HCT116 (cell line): ENCODE measurements at regions not wholly inside any gene's neighbourhood (a gene's known extent, or its start where the extent isn't known, plus 50 kb on each side); places are given as distances from the start of the nearest gene placed in this dataset.

ENCODE experiments used
- ATAC-seq: fragments of 200-7000 bp; cut with Tn5 transposase; 2 replicates; pipeline ENCODE4 v1.9.1; 2020; ENCODE audit warnings: mild to moderate bottlenecking, moderate library complexity
- BruUV-seq: library from RNA; stranded (reverse); fragments of 400-500 nt; replicated peaks from 2 replicates; lab custom pipeline; 2021; lab: Mats Ljungman, UMichigan
- CTCF ChIA-PET: fragments of 300-600 bp; sonication (Branson Sonifier 250); formaldehyde crosslinking; loops from one replicate; lab custom pipeline; 2021; ENCODE audit warnings: antibody characterized with exemption; lab: Charles Lee
- POLR2A ChIA-PET: fragments of 300-600, 350-600 bp; sonication (Branson Sonifier 250); formaldehyde crosslinking; loops from one replicate; lab custom pipeline; 2021; ENCODE audit warnings: antibody characterized with exemption; lab: Charles Lee
- RAD21 ChIA-PET, 2 experiments: fragments of 300-600 bp; sonication (Branson Sonifier 250); formaldehyde crosslinking; loops; one replicate each; lab custom pipeline; 2023; ENCODE audit warnings: low total read pairs in 2 of 2; ENCODE audit not compliant: uncharacterized antibody in 2 of 2, unreplicated experiment in 2 of 2, low non-redundant PET in 1 of 2; lab: Charles Lee
- DNase-seq: peaks from one replicate; pipeline ENCODE4 v3.0.0-alpha.2; 2010; ENCODE audit warnings: low read depth, low spot score
- H2AFZ ChIP-seq: fragments of 200-600 bp; shearing (Covaris generic), sonication (generic); 2 replicates; pipeline ENCODE4 v1.6.1; 2017; ENCODE audit warnings: low read depth, mixed run types, mixed read lengths, antibody characterized with exemption, low read length; ENCODE audit not compliant: poor library complexity, severe bottlenecking
- H3K27ac ChIP-seq: 2 replicates; pipeline ENCODE4 v1.5.1; 2012; ENCODE audit warnings: low read depth, low read length
- H3K27me3 ChIP-seq: fragments of 200-600 bp; sonication (generic); 2 replicates; pipeline ENCODE4 v1.6.1; 2016; ENCODE audit warnings: mixed run types, low read length, mixed read lengths; ENCODE audit not compliant: insufficient read depth
- H3K36me3 ChIP-seq, 2 experiments: fragments of 200-500 bp in 1 of 2; fragments of 200-600 bp in 1 of 2; sonication (Bioruptor generic) in 1 of 2; sonication (generic) in 1 of 2; 2 replicates each; pipeline versions ENCODE4 v1.5.1 to v1.6.1; 2014 to 2016; ENCODE audit warnings: low read length in 2 of 2, inconsistent platforms in 1 of 2, mixed read lengths in 1 of 2, mixed run types in 1 of 2; ENCODE audit not compliant: insufficient read depth in 2 of 2, control insufficient read depth in 1 of 2
- H3K4me1 ChIP-seq, 2 experiments: fragments of 200-600 bp in 1 of 2; sonication (generic) in 1 of 2; 2 replicates each; pipeline versions ENCODE4 v1.5.1 to v1.6.1; 2012 to 2017; ENCODE audit warnings: low read length in 2 of 2, inconsistent platforms in 1 of 2, mild to moderate bottlenecking in 1 of 2, mixed read lengths in 1 of 2, mixed run types in 1 of 2, moderate library complexity in 1 of 2; ENCODE audit not compliant: insufficient read depth in 2 of 2, control insufficient read depth in 1 of 2
- H3K4me2 ChIP-seq: fragments of 200-600 bp; sonication (generic); 2 replicates; pipeline ENCODE4 v1.6.1; 2017; ENCODE audit warnings: mixed run types, low read length, mixed read lengths
- H3K4me3 ChIP-seq, 2 experiments: fragments of 200-600 bp in 1 of 2; sonication (generic) in 1 of 2; replicated peaks in 1 of 2; 2 replicates each; pipeline ENCODE4 v1.5.1; 2011 to 2016; ENCODE audit warnings: low read length in 2 of 2, control low read depth in 1 of 2, low read depth in 1 of 2, mild to moderate bottlenecking in 1 of 2, mixed read lengths in 1 of 2, mixed run types in 1 of 2
- H3K79me2 ChIP-seq: fragments of 200-600 bp; sonication (generic); 2 replicates; pipeline ENCODE4 v1.6.1; 2017; ENCODE audit warnings: mild to moderate bottlenecking, mixed run types, low read length, moderate library complexity, mixed read lengths; ENCODE audit not compliant: insufficient read depth
- H3K9ac ChIP-seq: fragments of 200-600 bp; sonication (generic); 2 replicates; pipeline ENCODE4 v1.6.1; 2016; ENCODE audit warnings: low read length, mixed read lengths
- H3K9me2 ChIP-seq: fragments of 200-600 bp; sonication (generic), shearing (Covaris generic); 2 replicates; pipeline ENCODE4 v1.6.1; 2017; ENCODE audit warnings: mixed run types, mild to moderate bottlenecking, moderate library complexity; ENCODE audit not compliant: insufficient read depth
- H3K9me3 ChIP-seq, 2 experiments: fragments of 200-500 bp in 1 of 2; fragments of 200-600 bp in 1 of 2; sonication (Bioruptor generic) in 1 of 2; sonication (generic) in 1 of 2; 2 replicates each; pipeline ENCODE4 v1.6.1; 2014 to 2017; ENCODE audit warnings: low read length in 2 of 2, mixed read lengths in 2 of 2, inconsistent platforms in 1 of 2, low read depth in 1 of 2, mild to moderate bottlenecking in 1 of 2, mixed run types in 1 of 2, moderate library complexity in 1 of 2; ENCODE audit not compliant: control insufficient read depth in 1 of 2, insufficient read depth in 1 of 2
- H4K20me1 ChIP-seq: fragments of 200-600 bp; sonication (generic), shearing (Covaris generic); 2 replicates; pipeline ENCODE4 v1.6.1; 2017; ENCODE audit warnings: mixed run types, mild to moderate bottlenecking, moderate library complexity; ENCODE audit not compliant: insufficient read depth
- ATF3 ChIP-seq: IDR thresholded peaks from 2 replicates; pipeline ENCODE4 v1.6.1; 2012
- CTCF ChIP-seq, 3 experiments: fragments of 200-600 bp in 1 of 3; sonication (generic) in 1 of 3; IDR thresholded peaks in 2 of 3; conservative IDR thresholded peaks in 1 of 3; 2 replicates each; pipeline ENCODE4 v1.5.1; 2012 to 2017; ENCODE audit warnings: low read depth in 2 of 3, low read length in 2 of 3, antibody characterized with exemption in 1 of 3, borderline replicate concordance in 1 of 3, control low read depth in 1 of 3, mild to moderate bottlenecking in 1 of 3, mixed read lengths in 1 of 3, mixed run types in 1 of 3, moderate library complexity in 1 of 3; ENCODE audit not compliant: insufficient read depth in 1 of 3
- ELF1 ChIP-seq: IDR thresholded peaks from 2 replicates; pipeline ENCODE4 v1.6.1; 2012; ENCODE audit warnings: low read depth, borderline replicate concordance
- EZH2 ChIP-seq: fragments of 200-600 bp; sonication (generic); IDR thresholded peaks from 2 replicates; pipeline ENCODE4 v1.6.1; 2017; ENCODE audit warnings: antibody characterized with exemption, mixed run types
- EZH2phosphoT487 ChIP-seq: fragments of 200-600 bp; IDR thresholded peaks from 2 replicates; pipeline ENCODE4 v1.6.1; 2018; ENCODE audit warnings: antibody characterized with exemption, borderline replicate concordance
- FOSL1 ChIP-seq: IDR thresholded peaks from 2 replicates; pipeline ENCODE4 v1.6.1; 2012; ENCODE audit warnings: low read depth
- MAX ChIP-seq: IDR thresholded peaks from 2 replicates; pipeline ENCODE4 v1.6.1; 2012
- POLR2A ChIP-seq: IDR thresholded peaks from 2 replicates; pipeline ENCODE4 v1.7.0; 2011; ENCODE audit warnings: borderline replicate concordance; ENCODE audit not compliant: insufficient read depth, insufficient read length; ENCODE audit errors: extremely low read depth
- POLR2AphosphoS5 ChIP-seq: IDR thresholded peaks from 2 replicates; pipeline ENCODE4 v1.6.1; 2011; ENCODE audit warnings: mild to moderate bottlenecking, low read depth, low read length, moderate library complexity
- REST ChIP-seq: IDR thresholded peaks from 2 replicates; pipeline ENCODE4 v1.6.1; 2012; ENCODE audit warnings: low read depth
- SIN3A ChIP-seq: IDR thresholded peaks from 2 replicates; pipeline ENCODE4 v1.6.1; 2012; ENCODE audit warnings: low read depth
- SP1 ChIP-seq: IDR thresholded peaks from 2 replicates; pipeline ENCODE4 v1.6.1; 2012; ENCODE audit warnings: low read depth
- ZBTB33 ChIP-seq: IDR thresholded peaks from 2 replicates; pipeline ENCODE4 v1.6.1; 2011; ENCODE audit warnings: mild to moderate bottlenecking, low read length, moderate library complexity; ENCODE audit not compliant: insufficient replicate concordance; ENCODE audit errors: extremely low read depth
- ZFX ChIP-seq: fragments of 450-650 bp; IDR thresholded peaks from 2 replicates; pipeline ENCODE4 v1.6.1; 2017
- intact Hi-C: fragments of 100-400 bp; cut with micrococcal nuclease; formaldehyde crosslinking; loops from 2 replicates; pipeline ENCODE4 v1.10.0; 2022

- no peak for TF ChIP-seq SIN3A
- no peak for TF ChIP-seq ZBTB33
- TF ChIP-seq SP1 = no peak
- no peak for TF ChIP-seq POLR2A
Measured at GRCh38 chr13:47027780-47028437, 131.1 kb upstream of the HTR2A start (continued).

- H3K9me2 ChIP-seq = no peaks in the 10 kb centered on the region
- H3K4me2 ChIP-seq = no peak overlapping the region
- no peak for DNase-seq
- no peaks in the 10 kb centered on the region for H3K9me3 ChIP-seq
- H3K79me2 ChIP-seq = no peaks in the 10 kb centered on the region
- H3K4me3 ChIP-seq = no peak overlapping the region
- H3K27ac ChIP-seq = no peak overlapping the region
- ATAC-seq = no peak
- H2AFZ ChIP-seq = no peak overlapping the region
- no peaks in the 10 kb centered on the region for H3K36me3 ChIP-seq
- ChIA-PET RAD21 (no interaction called here), POLR2A (no interaction called here), CTCF (no interaction called here)
- H3K27me3 ChIP-seq = 0 out of 2 replicates have a peak, but pooled peaks cover 5% of the 10 kb centered on the region
- H3K9ac ChIP-seq = no peak overlapping the region
- BruUV-seq = no TSS peak
- no peaks in the 10 kb centered on the region for H3K4me1 ChIP-seq
- intact Hi-C loops = no loop called here
- no peaks in the 10 kb centered on the region for H4K20me1 ChIP-seq
- TF ChIP-seq ZBTB33 (no peak), MAX (no peak), ATF3 (no peak), CTCF (IDR thresholded peaks at IDR 0.05 in 2 of 3, conservative IDR thresholded peaks at IDR 0.05 in 1 of 3; ENCODE audit: borderline replicate concordance in 1 of 3, insufficient read depth in 1 of 3, low read depth in 2 of 3, low read length in 2 of 3) (no peak), FOSL1 (no peak), REST (no peak), ELF1 (no peak), ZFX (no peak), EZH2phosphoT487 (no peak), EZH2 (no peak), SIN3A (no peak), POLR2AphosphoS5 (no peak)
Measured at GRCh38 chr13:47025791-47026447, 129.1 kb upstream of the HTR2A start.
